DMS114 treated with DMSO at 0.1 percent for 48 hours (cell line): ENCODE measurements at regions not wholly inside any gene's neighbourhood (a gene's known extent, or its start where the extent isn't known, plus 50 kb on each side); places are given as distances from the start of the nearest gene placed in this dataset.

Source experiments
- DNase-seq: peaks from one replicate; lab custom pipeline; 2025; ENCODE audit not compliant: unreplicated experiment; lab: John Stamatoyannopoulos, UW

- DNase-seq, result no peak
These were observed 65.0 kb downstream of the NOL4 start for GRCh38 chr18:34159691-34160185.

GRCh38 chr18:34158881-34159690, 65.6 kb downstream of the NOL4 start:
- DNase-seq, result no peak

GRCh38 chr18:34153711-34154110, 71.0 kb downstream of the NOL4 start:
- no peak for DNase-seq

GRCh38 chr18:34131006-34131405, 93.7 kb downstream of the NOL4 start:
- no peak for DNase-seq

DNA sequence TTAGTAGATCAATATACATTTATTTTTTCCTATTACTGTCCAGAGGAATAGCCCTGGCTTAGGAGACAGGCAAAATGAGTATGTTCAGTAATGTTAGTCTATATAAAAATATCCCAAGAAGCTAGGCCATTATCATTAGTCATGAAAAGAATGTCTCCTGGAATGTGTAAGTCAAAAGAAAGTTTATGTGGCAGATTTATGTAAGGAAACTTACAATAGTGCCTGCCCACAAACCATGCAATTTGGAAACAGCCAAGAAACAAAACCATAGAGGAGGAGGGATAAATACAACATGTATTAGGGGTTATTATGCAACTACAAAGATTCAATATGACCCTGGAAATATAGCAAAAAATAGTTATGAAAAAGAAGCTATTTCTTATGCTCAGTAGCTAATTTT, 96.3 kb downstream of the NOL4 start:
- no peak for DNase-seq

GRCh38 chr18:34126121-34126520, 98.6 kb downstream of the NOL4 start:
- DNase-seq, result no peak

GRCh38 chr18:34122724-34123334, 101.9 kb downstream of the NOL4 start:
- DNase-seq, result peak; percentile 56

DNA sequence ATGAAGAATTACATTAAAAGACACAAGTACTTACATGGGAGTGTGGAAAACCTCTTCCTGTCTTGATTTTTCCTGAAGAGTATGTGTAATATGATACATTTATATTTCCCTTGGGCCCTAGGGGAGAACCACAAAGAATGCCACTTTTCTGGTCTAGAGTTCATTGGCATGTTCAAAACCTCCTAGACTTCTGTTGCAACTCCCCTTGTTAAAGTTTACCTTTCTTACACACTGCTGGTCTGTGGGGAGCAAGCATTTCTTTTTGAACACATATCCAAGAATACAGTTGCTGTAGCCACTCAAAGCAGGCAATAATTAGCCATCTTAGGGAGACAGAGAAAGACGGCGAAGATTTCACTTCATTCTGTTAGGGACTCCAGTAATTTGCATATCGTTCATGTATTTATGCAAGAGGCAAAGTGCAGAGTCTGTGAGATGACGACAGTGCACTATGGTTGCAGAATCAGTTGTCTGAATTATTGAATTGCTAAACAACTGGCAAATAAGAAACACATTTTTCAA, 103.5 kb downstream of the NOL4 start:
- DNase-seq, result no peak

DNA sequence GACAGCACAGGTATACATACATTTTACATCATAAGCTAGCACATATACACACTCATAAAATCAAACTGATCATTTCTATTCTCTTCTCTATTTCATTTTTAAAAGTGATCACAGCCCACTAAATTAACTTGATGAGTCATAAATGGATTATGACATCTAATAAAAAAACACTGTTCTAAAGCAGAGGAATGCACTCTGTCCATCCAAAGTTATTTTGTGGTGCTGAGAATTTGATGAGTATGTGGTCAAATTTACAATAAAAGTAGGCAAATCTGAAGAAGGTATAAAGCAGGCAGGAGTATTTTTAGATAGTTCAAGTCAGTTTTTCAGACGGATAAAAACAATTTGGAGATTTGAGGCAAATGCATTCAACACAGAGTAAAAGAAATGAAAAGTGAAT, 104.4 kb downstream of the NOL4 start:
- DNase-seq, result no peak

- no peak for DNase-seq
These were observed 107.4 kb downstream of the NOL4 start for GRCh38 chr18:34117319-34117718.

DNA sequence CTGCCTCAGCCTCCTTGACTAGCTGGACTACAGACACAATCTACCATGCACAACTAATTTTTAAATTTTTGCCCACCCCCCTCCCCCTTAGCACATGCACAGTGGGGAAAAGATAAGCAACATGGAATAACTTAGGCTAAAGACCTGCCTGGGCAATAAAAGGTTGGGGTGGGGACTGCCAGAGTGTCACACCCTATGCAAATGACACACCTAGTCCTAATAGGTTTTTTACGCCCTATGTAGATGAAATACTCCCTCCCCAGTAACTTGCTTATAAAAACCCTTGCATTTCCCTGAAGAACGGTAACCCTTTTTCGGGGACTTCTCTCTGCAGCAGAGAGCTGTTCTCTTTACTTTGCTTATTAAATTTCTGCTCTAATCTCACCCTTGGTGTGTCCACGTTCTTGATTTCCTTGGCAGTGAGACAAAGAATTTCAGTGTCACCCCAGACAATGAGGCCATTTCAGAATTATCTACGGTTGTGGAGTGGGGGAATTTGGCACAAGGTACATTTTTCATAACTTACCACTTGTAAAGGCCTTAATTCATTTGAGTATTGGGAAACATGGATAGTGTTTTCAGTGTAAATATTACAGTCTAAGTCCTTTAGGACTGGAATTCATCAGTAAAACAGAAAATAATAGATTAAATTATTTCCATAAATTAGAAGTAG, 109.2 kb downstream of the NOL4 start:
- DNase-seq, result no peak

DNA sequence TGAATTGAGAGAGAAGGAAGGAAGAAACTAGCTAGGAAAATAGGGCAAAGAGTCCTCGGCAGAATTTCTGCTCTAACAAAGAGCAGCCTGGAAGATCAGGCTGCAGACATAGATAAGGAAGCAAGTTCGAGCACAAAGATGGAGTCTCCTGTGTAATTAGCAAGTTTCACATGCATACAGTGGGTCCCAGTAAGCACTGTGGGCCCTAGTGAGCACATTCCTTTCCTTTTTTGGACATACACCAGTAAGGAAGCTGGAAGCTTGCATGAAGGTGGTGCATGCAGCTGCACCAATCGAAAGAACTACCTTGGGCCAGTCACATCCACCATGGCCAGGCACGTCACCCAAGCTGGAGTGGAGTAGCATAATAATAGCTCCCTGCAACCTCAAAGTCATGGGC, 109.7 kb downstream of the NOL4 start:
- no peak for DNase-seq

- DNase-seq, result no peak
These were observed 116.5 kb downstream of the NOL4 start for GRCh38 chr18:34108206-34108605.

DNA sequence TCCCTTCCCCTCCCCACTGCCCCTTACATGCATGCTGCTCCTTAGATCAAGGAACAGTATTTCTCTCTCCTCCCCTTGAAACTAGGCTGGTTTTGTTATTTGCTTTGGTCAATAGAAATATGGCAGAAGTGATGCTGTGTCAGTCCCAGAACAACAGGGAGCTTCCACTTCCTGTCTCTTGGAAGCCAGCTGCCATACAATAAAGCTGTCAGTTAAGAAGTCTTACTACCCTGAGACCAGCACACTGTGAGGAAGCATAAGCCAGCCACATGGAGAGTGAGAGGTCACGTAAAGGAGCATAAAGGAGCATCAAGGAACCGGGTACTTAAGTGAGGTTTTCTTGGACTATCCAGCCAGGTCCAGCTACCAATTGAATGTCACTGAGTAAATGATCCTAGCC, 126.6 kb downstream of the NOL4 start:
- no peak for DNase-seq

DNA sequence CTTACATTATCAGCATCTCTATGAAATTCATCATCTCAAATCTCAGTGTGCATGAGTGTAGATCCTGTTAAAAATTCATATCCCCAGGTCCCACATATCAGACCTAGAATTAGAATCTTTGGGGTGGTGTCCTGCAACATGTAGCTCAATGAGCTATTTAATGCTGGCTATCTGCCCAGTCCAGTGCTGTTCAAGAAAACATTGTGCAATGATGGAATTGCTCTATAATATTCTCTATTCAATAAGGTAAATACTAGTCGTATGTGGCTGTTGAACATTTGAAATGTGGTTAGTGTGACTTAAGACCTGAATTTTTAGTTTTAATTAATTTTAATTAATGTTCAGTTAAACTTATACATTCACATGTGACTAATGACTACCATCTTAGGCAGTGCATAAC, 127.4 kb downstream of the NOL4 start:
- DNase-seq, result no peak

DNA sequence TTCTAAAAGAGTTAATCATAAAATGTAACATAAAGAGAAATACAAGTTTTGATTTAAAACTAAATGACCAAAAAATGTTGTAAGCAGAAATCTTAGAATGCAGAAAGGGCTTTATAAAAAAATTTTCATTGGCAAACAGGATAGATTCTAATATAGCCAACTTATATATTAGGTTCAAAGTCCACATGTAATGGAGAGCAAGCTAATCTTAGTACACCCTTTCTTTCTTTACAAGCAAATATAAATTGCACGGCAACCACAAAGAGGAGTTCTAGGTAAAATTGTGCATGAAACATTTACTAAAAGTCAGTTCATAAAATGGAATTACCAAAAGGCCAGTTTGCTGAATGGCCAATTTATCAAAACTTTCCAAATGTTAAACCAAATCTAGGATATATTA, 130.6 kb downstream of the NOL4 start:
- DNase-seq, result no peak

- no peak for DNase-seq
These were observed 131.9 kb downstream of the NOL4 start for GRCh38 chr18:34092796-34093195.

DNA sequence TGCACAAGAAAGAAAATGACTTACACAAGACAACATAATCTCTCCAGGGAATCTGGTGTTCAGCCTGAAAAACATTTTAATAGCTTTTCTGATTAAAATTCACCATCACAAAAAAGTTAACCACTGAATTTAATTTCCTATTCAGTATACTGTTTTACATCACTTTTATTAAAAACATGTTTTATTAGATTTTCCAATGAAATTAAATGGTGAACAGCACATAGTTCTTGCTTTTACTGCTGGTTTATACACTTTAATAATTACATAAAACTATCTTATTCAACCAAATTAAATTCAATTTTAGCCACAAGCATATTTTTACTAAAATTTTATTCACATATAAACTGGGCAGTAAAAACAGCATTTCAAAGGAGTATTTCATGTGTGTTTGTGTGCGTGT, 138.3 kb downstream of the NOL4 start:
- no peak for DNase-seq

DNA sequence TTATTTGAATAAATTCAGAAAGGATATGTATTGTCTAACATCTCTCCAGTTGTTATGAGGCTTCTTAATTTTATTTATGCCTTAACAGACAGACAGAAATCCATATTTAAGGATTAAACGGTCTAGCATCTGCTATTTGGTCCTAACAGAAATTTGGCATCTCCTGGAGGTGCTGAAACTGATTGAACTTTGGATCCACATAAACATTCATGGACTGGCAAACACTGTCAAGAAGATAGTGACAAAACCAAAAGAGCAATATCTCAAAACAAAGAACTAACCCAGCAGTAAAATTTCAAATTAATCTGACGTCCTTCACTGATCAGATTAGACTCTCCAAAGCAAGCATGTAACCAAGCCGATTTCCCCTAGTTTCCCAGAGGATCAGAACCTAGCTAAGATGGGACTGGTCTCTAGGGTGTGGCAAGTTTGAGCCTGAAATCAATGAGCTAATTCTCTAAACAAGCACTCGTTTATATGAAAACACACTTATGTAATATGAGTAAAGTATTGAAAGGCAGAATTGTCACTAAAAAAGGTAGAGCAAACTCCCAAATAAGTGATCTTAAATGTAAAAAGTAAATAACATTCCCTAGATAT, 139.5 kb downstream of the NOL4 start:
- DNase-seq, result no peak

DNA sequence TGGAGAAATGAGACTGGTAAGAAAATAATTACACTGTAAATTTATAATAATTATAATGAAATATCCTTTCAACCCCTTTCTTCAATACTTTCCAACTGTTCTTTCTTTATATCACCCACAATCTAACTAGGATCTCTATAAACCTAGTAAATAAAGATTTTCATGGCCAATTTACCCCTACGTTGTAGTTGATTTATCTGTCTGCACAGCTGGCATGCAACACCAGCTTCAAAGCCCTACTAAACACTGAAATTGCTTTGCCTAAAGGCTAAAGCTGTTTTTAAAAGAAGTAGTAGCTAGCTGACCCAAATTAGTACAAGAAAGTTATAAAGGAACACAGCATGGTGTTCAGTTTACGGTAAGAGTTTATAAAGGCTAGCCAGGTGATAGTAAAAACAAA, 140.1 kb downstream of the NOL4 start:
- DNase-seq, result no peak

DNA sequence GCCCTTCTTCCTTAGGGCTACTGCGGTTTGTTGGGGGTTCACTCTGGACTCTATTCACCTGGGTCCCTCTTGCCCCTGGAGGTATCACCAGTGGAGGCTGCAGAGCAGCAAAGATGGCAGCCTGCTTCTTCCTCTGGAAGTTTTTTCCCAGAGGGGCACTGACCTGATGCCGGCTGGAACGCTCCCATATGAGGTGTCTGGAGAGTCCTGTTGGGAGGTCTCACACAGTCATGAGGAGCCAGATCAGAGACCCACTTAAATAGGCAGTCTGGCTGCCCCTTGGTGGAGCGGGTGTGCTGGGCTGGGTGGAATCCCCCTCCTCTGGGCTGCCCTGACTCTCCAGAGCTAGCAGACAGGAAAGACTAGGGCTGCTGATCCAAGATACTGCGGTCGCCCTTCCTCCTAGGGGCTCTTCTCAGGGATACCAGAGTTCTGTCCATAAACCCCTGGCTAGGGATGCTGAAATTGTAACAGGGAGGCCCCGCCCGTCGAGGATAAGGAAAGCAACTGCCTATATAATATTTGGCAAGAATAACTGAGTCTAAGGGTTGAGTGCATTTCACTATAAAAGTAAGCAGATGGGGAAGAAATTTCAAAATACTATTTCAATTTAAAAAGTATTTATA, 140.7 kb downstream of the NOL4 start:
- DNase-seq, result no peak
